B cell (primary cell): ENCODE measurements at regions not wholly inside any gene's neighbourhood (a gene's known extent, or its start where the extent isn't known, plus 50 kb on each side); places are given as distances from the start of the nearest gene placed in this dataset.

Experiments
- ATAC-seq: fragments of 200-7000 bp; cut with Tn5 transposase; one replicate; pipeline ENCODE4 v1.10.0; 2021; ENCODE audit warnings: low read depth, mild to moderate bottlenecking, moderate number of reproducible peaks, moderate library complexity
- CTCF ChIA-PET: fragments of 350-600 bp; sonication (Branson Sonifier 250); formaldehyde crosslinking; loops from one replicate; lab custom pipeline; 2021; ENCODE audit warnings: antibody characterized with exemption, inconsistent platforms; lab: Charles Lee
- POLR2A ChIA-PET: fragments of 350-600 bp; sonication (Branson Sonifier 250); formaldehyde crosslinking; loops from one replicate; lab custom pipeline; 2021; ENCODE audit warnings: antibody characterized with exemption; lab: Charles Lee
- DNase-seq: peaks from one replicate; pipeline ENCODE4 v3.0.0; 2013
- H2AFZ ChIP-seq: 2 replicates; pipeline ENCODE4 v1.6.1; 2012; ENCODE audit warnings: mild to moderate bottlenecking, low read depth, low read length; ENCODE audit not compliant: insufficient read depth, poor library complexity, severe bottlenecking
- H3K27ac ChIP-seq, 2 donors: 1 replicate in 1 of 2; 2 replicates in 1 of 2; pipeline ENCODE4 v1.5.1; 2012 to 2013; ENCODE audit warnings: low read length in 2 of 2, mild to moderate bottlenecking in 2 of 2, moderate library complexity in 1 of 2
- H3K27me3 ChIP-seq, 4 experiments: fragments of 200-600 bp in 1 of 4; sonication (generic) in 1 of 4; replicated peaks in 1 of 4; 1 replicate in 2 of 4; 2 replicates in 2 of 4; pipeline versions ENCODE4 v1.6.1 to v1.7.0; 2013 to 2016; ENCODE audit warnings: low read length in 3 of 4, mild to moderate bottlenecking in 2 of 4, mixed read lengths in 1 of 4, moderate library complexity in 1 of 4; ENCODE audit not compliant: insufficient read depth in 4 of 4, control insufficient read depth in 3 of 4; ENCODE audit errors: control extremely low read depth in 1 of 4
- H3K36me3 ChIP-seq, 2 experiments: replicated peaks in 1 of 2; 1 replicate in 1 of 2; 2 replicates in 1 of 2; pipeline versions ENCODE4 v1.6.1 to v1.7.1; 2013; ENCODE audit warnings: low read length in 1 of 2; ENCODE audit not compliant: insufficient read depth in 2 of 2, control insufficient read depth in 1 of 2; ENCODE audit errors: control extremely low read depth in 1 of 2, extremely low read depth in 1 of 2
- H3K4me1 ChIP-seq, 2 donors: fragments of 200-600 bp in 1 of 2; sonication (generic) in 1 of 2; 1 replicate in 1 of 2; 2 replicates in 1 of 2; pipeline versions ENCODE4 v1.5.1 to v1.6.1; 2013 to 2017; ENCODE audit warnings: low read length in 2 of 2; ENCODE audit not compliant: control insufficient read depth in 2 of 2, insufficient read depth in 2 of 2
- H3K4me2 ChIP-seq: replicated peaks from 2 replicates; pipeline ENCODE3; 2012; ENCODE audit warnings: mild to moderate bottlenecking, low read depth, low read length; ENCODE audit not compliant: poor library complexity, severe bottlenecking
- H3K4me3 ChIP-seq, 5 experiments: fragments of 200-600 bp in 1 of 5; sonication (generic) in 1 of 5; 1 replicate in 3 of 5; 2 replicates in 2 of 5; pipeline versions ENCODE4 v1.5.1 to v1.7.0; 2011 to 2016; ENCODE audit warnings: low read length in 4 of 5, mild to moderate bottlenecking in 4 of 5, low read depth in 2 of 5, control low read depth in 1 of 5, moderate library complexity in 1 of 5; ENCODE audit not compliant: insufficient read depth in 1 of 5; ENCODE audit errors: control extremely low read depth in 1 of 5, extremely low read depth in 1 of 5
- H3K79me2 ChIP-seq: fragments of 200-600 bp; sonication (generic); one replicate; pipeline ENCODE4 v1.6.0; 2016; ENCODE audit warnings: low read length; ENCODE audit not compliant: control insufficient read depth, insufficient read depth
- H3K9ac ChIP-seq: fragments of 200-600 bp; sonication (generic); 2 replicates; pipeline ENCODE4 v1.6.1; 2017; ENCODE audit warnings: mild to moderate bottlenecking, low read length, moderate library complexity
- H3K9me3 ChIP-seq, 3 donors: one replicate each; pipeline versions ENCODE4 v1.6.1 to v1.7.1; 2013; ENCODE audit warnings: low read length in 2 of 3; ENCODE audit not compliant: control insufficient read depth in 2 of 3, insufficient read depth in 1 of 3; ENCODE audit errors: control extremely low read depth in 1 of 3
- H4K20me1 ChIP-seq: 2 replicates; pipeline ENCODE4 v1.6.0; 2012; ENCODE audit warnings: mild to moderate bottlenecking, low read length; ENCODE audit not compliant: insufficient read depth, control insufficient read depth, poor library complexity, severe bottlenecking
- H3K27ac Mint-ChIP-seq: one replicate; pipeline ENCODE4 v1.8.0; 2021; ENCODE audit warnings: mixed read lengths
- H3K27me3 Mint-ChIP-seq: one replicate; pipeline ENCODE4 v1.8.0; 2021; ENCODE audit warnings: mixed read lengths
- H3K4me1 Mint-ChIP-seq: one replicate; pipeline ENCODE4 v1.8.0; 2021; ENCODE audit warnings: mixed read lengths
- H3K4me3 Mint-ChIP-seq: one replicate; pipeline ENCODE4 v1.8.0; 2021; ENCODE audit warnings: mixed read lengths
- H3K9me3 Mint-ChIP-seq: one replicate; pipeline ENCODE4 v1.8.0; 2022; ENCODE audit warnings: mixed read lengths; ENCODE audit not compliant: insufficient read depth
- EZH2 ChIP-seq: IDR thresholded peaks from 2 replicates; pipeline ENCODE4 v1.6.1; 2012; ENCODE audit warnings: borderline replicate concordance, low read depth, mild to moderate bottlenecking, moderate library complexity, low read length; ENCODE audit not compliant: insufficient read depth, poor library complexity, severe bottlenecking
- WGBS: methylation state at CpG from one replicate; pipeline ENCODE4 v1.1.5; 2013; ENCODE audit warnings: missing lambda C conversion rate; ENCODE audit not compliant: insufficient coverage; 5-methylcytosine and 5-hydroxymethylcytosine counted together
- intact Hi-C: fragments of 100-400 bp; cut with micrococcal nuclease; formaldehyde crosslinking; loops from one replicate; pipeline ENCODE4 v1.10.0; 2022
- TF ChIP-seq, protein P1 (sequence below): fragments of 200-600 bp; IDR thresholded peaks from one replicate; pipeline ENCODE4 v1.8.0; 2022; ENCODE audit warnings: antibody characterized with exemption, mild to moderate bottlenecking

DNA sequence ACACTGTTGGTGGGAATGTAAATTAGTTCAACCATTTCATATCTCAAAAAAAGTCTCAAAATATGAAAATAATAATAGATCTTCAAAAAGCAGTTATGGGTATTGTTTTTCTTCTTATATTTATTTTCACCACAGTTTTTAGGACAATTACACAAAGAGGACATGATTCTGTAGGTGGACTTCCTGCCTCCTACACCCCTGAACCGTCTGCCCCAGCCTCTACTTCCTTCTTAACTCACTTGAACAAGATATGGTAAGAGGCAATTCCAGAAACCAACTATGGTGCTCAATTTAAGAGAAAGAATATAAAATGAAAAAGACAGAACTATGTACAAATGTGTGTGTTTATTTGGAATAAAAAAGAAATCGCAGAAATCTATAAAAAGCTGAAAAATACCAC lies 74.1 kb upstream of the MON1B start:
- Mint-ChIP-seq H3K9me3 (no peaks in the 10 kb centered on the region), H3K4me3 (no peak overlapping the region), H3K27ac (no peak overlapping the region), H3K27me3 (peaks cover 13% of the 10 kb centered on the region), H3K4me1 (no peaks in the 10 kb centered on the region)
- no peak for ATAC-seq
- no peak for DNase-seq
- TF ChIP-seq, protein P1, sequence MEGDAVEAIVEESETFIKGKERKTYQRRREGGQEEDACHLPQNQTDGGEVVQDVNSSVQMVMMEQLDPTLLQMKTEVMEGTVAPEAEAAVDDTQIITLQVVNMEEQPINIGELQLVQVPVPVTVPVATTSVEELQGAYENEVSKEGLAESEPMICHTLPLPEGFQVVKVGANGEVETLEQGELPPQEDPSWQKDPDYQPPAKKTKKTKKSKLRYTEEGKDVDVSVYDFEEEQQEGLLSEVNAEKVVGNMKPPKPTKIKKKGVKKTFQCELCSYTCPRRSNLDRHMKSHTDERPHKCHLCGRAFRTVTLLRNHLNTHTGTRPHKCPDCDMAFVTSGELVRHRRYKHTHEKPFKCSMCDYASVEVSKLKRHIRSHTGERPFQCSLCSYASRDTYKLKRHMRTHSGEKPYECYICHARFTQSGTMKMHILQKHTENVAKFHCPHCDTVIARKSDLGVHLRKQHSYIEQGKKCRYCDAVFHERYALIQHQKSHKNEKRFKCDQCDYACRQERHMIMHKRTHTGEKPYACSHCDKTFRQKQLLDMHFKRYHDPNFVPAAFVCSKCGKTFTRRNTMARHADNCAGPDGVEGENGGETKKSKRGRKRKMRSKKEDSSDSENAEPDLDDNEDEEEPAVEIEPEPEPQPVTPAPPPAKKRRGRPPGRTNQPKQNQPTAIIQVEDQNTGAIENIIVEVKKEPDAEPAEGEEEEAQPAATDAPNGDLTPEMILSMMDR, result no peak
- no peak for TF ChIP-seq EZH2
- Histone ChIP-seq H3K27ac (no peak overlapping the region), H3K79me2 (no peaks in the 10 kb centered on the region), H3K4me1 (no peaks in the 10 kb centered on the region), H3K4me3 (no peak overlapping the region), H4K20me1 (no peaks in the 10 kb centered on the region), H3K36me3 (no peaks in the 10 kb centered on the region), H3K4me2 (no peak overlapping the region), H2AFZ (no peak overlapping the region), H3K9me3 (peaks cover 0 to 1% (median 0%) of the 10 kb centered on the region in 3 donors), H3K27me3 (no peaks in the 10 kb centered on the region), H3K9ac (no peak overlapping the region)
- no CpG with 5 or more reads among the region's 2 CpGs for WGBS
- intact Hi-C loops, result no loop called here
- POLR2A ChIA-PET, result no interaction called here
- CTCF ChIA-PET, result no interaction called here

DNA sequence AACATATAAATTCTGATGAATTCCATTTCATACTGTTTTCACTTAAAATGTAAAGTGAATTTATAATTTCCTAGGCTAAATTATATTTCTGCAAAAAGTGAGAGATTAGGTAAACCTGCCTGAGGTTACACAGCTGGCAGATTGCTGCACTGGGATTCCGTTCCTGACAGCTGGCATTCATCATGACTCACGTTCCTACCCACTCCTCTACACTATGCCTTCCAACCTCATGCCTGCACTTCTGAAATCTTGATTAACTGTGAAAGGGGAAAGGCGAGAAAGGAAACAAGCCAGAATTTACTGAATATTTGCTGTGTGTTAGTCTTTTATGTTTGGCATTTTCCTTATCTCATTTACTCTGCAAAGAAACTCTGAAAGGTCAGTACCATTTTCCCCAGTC lies 73.3 kb upstream of the MON1B start:
- no CpG with 5 or more reads among the region's 3 CpGs for WGBS
- CTCF ChIA-PET, result no interaction called here
- Histone ChIP-seq H3K9ac (no peak overlapping the region), H3K4me1 (no peaks in the 10 kb centered on the region), H3K4me2 (no peak overlapping the region), H3K27ac (no peak overlapping the region), H4K20me1 (no peaks in the 10 kb centered on the region), H3K4me3 (no peak overlapping the region), H3K9me3 (peaks cover 0 to 1% (median 0%) of the 10 kb centered on the region in 3 donors), H3K36me3 (no peaks in the 10 kb centered on the region), H3K27me3 (no peaks in the 10 kb centered on the region), H3K79me2 (no peaks in the 10 kb centered on the region), H2AFZ (no peak overlapping the region)
- Mint-ChIP-seq H3K4me3 (no peak overlapping the region), H3K4me1 (no peaks in the 10 kb centered on the region), H3K27ac (no peak overlapping the region), H3K9me3 (no peaks in the 10 kb centered on the region), H3K27me3 (peaks cover 17% of the 10 kb centered on the region)
- no peak for DNase-seq
- TF ChIP-seq, protein P1, result no peak
- no peak for TF ChIP-seq EZH2
- intact Hi-C loops, result no loop called here
- POLR2A ChIA-PET, result no interaction called here
- ATAC-seq, result no peak
